NCI-H2196 (cell line): ENCODE measurements at regions not wholly inside any gene's neighbourhood (a gene's known extent, or its start where the extent isn't known, plus 50 kb on each side); places are given as distances from the start of the nearest gene placed in this dataset.
"Not testable (repeated sequence)": the region's sequence is repeated elsewhere in the genome, so short reads cannot be mapped to it uniquely, and the experiment has no call there.

Experiments
- DNase-seq: peaks from one replicate; lab custom pipeline; 2025; ENCODE audit not compliant: unreplicated experiment; lab: John Stamatoyannopoulos, UW

DNA sequence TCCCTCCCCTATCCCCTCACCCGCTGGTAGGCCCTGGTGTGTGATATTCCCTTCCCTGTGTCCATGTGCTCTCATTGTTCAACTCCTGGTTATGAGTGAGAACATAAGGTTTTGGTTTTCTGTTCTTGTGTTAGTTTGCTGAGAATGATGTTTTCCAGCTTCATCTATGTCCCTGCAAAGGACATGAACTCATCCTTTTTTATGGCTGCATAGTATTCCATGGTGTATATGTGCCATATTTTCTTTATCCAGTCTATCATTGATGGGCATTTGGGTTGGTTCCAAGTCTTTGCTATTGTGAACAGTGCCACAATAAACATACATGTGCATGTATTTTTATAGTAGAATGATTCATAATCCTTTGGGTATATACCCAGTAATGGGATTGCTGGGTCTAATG lies 217.8 kb downstream of the TLE3 start:
- not testable (repeated sequence) for DNase-seq

DNA sequence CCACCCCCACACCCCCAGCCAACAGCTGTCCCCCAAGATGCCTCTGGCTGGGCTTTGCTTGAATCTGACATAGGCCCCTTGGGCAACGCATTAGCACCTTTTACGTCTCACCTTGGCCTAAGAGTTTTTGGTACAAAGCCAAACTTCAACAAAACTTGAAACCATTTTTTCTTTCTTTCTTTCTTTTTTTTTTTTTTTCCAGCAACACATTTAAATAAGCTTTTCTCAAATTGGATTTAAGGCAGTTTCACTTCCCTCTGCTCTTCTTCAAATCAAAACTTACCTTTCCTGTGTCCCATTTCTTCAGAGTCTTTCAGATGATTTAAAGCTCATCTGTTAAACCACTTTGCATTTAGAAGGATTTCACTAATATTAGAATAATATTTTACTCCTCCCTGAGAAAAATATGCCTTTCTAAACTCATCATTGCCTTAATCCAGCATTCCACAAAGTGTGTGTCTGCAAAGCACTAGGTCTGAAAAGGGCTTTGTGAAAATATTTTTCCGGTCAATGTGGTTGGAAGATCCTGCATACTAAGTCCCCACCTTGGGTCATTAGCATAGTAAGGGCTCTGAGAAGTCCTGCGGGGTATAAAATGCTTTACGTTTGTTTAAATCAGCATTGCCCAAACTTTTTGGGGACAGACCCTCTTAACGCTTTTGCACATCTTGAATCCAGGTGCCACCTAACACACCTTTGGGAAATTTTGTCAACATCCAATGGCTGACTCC lies 217.0 kb downstream of the TLE3 start:
- DNase-seq, result no peak

DNA sequence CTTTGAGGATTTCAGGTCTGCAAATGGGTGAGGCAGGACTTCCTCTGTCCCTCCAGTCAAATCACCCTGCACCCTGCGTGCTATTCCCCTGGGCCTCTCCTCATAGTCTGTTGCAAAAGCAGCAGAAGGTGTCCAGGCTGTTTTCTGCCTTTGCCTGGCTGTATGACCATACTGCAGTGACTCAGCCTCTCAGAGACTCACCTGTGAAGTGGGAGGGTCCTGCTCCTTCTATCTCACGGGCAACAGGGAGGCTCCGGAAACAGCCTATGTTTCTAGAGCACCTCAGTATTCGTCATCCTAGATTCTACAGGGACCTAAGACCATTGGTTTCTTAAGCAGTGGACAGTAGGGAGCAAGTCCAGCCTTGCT lies 216.4 kb downstream of the TLE3 start:
- DNase-seq, result no peak

DNA sequence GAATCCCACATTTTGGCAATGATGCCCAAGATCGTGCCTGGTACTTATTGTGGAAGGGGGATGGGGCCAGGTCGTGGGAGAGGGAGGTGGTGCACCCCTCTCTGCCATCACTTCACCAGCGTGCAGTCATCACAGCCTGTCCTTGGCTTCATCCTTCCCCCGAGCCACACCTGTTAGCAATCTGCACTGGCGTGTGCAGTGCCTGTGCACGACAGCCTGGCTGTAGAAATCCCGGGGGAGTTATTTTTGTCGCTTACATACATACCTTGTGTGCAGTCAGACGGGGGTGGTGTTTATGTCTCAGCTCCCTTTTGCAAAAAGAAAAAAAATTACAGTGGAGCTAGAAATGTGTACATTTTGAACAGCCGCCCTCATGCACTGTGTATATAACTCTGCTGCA lies 216.0 kb downstream of the TLE3 start:
- DNase-seq, result no peak

DNA sequence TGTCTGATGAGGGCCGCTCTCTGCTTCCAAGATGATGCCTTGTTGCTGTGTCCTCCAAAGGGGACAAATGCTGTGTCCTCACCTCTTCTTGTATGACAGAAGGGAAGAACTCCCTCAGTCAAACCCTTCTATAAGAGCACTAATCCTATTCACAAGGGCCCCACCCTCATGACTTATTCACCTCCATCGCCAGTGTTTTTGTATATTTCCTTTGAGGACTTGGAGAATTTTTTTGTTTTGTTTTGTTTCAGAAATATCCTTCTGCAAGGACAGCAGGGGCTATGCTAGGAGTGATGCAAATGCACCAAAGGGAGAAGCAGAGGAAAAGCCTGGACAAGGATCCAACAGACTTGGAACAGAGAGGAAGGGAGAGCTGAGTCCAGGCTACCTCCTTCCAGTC lies 214.4 kb downstream of the TLE3 start:
- DNase-seq, result no peak

DNA sequence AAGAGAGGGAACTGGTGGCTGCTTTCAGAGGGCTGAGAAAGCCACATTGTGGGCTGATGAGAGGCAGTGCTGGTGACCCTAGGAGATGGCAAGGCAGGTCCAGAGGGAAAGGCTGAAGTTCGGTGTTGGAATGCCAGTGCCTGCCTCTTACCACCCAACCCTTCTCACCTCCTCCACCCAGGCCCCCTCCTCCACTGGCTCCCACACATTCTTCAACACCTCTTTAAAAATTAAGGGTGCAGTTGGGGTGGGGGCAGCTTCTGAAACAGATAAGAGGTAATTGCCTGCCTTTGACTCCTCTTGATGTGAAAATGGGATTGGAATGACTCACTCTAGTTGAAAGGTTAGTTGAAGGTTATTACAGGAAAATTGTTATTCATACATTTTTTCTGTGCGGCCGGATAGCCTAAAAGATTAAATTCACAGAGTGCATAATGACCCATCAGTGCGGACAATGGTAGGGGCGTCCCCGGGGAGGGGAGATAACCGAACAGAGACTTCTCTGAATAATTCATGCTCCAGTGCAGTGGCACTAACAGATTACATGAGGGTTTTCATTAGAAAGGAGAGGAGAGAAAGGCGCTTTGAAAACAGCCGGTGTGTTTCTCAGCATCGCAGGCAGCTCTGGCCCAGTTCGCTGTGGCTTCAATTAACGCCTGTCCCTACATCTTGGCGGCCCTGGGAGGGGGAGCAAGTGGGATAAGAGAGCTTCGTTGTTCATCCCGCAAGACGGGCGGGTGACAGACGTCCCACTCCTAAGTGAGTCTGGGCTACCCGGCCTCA lies 212.4 kb downstream of the TLE3 start:
- DNase-seq, result no peak

DNA sequence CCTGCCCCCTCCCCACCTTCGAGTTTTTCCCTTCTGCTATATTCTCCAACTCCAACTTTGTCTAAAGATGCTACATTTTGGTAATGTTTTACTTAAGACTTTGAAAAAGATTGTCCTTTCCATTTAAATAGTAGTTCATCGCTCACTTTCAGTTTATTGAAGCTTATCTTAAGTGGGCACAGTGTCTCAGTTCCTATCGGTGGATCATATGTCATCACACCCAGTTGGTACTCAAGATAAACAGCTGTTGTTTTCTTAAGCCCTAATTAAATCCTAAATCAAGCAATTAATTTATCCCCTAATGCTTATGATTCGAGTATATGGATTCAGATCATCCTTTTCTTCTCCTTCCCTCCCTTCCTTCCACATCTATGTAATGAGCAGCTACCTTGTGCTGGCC lies 210.7 kb downstream of the TLE3 start:
- DNase-seq, result no peak

DNA sequence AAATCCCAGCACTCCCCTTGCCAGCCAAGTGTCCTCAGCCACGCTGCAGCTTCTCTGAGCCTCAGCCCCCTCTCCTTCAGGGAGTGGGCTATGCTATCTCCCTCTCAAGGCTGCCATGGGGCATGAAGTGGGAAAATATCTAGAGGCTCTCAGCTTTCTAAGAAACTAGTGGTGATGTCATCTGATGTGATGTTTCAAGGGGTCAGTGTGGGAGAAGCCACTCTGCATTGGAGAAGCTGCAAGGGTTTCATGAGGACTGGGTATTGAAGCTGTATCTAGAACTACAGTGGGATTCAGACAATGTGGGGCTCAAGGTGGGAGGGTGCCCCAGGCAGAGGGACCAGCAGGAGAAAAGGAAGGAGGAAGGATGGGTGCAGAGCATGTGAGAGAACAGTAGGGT lies 210.2 kb downstream of the TLE3 start:
- DNase-seq, result no peak

DNA sequence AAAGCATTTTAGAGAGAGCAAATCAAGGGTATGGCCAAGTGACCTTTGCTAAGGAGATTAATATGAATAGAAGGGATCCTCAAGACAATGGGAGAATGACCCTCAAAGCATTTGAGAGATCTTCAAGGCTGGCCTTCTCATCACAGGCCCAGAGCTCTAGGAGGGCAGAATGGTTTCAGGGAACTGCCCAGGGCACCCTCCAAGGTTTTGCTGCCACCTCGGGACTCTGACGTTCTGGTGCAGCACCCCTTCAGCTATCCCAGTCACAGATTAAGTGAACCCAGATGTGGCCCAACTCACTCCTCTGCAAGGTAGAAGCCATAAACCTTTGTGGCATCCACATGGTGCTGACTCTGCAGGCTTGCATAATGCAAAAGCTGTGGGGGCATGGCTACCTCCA lies 209.3 kb downstream of the TLE3 start:
- no peak for DNase-seq

DNA sequence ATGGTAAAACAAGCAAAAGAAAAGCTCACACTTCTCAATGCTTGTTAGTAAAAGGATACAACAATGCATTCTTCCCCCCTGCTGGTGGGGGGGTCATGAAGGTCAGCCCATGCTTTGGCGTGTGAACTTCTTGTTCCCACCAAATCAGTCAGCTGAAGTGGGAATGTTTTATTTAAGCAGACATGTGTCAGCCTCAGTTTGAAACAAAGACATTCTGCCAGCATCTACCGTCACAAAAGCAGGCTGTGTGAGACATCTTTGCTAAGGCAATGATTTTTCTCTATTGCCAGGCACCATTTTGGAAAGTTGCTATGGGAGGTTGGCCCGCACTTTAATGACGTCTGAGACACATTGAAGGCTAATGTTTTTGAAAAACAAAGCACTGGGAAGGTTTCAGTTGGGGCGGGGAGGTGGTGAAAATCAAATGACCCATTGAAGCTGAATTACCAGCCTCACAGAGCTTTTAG lies 206.6 kb downstream of the TLE3 start:
- no peak for DNase-seq

DNA sequence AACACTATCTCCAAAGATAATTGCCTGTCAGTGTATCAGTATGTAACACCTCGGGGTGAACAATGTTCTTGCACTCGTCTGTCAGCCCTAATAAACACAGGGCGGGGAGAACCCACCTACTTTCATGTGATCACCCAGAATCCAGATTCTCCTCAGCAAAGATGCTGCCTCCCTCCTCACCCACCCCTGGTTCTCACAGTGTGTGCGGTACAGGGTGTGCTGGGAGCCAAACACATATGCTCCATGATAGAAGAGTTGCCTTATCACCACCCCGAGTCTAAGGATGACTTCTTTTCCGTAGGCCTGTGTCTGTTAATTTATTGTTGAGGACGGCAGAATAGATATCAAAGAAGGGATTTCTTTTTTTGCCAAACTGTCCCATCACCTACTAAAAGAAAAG lies 206.1 kb downstream of the TLE3 start:
- no peak for DNase-seq

DNA sequence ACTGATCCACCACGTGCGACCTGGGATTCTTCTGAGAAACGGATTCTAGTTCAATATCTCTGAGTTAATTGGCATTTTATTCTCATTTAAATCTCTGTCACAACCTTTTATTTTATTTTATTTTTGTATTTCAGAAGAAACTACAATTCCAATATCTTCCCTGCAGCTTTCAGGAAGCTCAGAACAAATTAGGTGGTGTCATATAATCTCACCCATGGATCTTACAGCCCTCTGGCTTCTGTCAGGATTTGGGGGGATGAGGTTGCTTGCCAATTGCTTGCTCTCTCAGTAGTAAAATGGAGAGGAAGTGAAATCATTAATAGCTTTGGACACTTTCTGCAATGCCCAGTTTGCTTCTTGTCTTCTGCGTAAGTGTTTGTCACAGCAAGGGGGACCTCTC lies 205.4 kb downstream of the TLE3 start:
- no peak for DNase-seq

DNA sequence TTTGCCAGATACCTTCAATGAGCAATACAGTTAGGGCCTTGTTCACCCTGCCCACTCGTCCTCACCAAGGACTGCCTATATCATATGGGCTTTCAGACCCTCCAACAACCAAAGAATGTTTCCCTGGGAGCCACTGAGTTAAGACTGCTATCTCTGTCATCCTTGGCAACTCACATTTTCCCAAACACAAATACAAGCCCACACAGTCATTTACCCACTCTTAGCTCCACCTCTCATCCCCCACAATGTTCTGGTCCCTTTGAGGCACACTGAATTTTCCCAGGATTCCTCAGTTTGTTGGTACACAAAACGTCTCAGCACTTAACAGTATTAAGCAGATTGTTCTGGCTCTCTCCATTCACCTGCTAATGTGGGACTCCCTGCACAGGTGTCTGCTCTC lies 204.6 kb downstream of the TLE3 start:
- no peak for DNase-seq

DNA sequence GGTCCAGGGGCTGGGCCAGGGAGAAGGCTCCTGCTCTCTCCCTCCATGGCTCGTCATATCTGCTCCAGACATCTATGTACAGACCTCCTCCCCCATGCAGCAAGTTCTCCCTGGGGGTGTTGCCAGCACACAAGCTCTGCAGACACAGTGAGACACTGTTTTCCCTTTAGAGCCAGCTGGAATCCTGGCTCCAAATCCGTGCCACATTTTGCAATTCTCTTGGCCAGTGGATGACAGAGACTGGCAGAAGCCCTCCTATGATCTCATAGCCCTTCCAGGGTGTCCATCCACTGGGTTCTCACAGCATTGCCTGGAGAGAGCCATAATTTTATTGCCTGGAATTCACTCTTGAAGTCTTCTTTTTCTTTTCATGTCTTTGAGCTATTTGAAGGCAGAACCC lies 203.9 kb downstream of the TLE3 start:
- peak; percentile 51 for DNase-seq

DNA sequence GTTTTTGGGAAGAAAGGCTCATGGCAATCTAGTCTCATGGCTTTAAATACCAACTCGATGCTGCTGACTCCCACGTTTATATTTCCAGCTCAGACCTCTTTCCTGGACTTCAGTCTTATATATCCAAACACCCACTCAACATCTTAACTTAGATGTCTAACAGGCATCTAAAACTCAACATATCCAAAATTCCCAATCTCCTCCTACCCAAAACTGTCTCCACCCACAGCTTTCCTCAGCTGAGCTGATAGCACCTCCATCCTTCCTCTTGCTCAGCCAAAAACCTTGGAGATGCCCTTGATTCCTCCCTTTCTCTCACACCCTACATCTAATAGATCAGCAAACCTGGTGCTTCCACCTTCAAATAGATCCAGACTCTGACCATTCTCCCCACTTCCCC lies 202.5 kb downstream of the TLE3 start:
- no peak for DNase-seq

DNA sequence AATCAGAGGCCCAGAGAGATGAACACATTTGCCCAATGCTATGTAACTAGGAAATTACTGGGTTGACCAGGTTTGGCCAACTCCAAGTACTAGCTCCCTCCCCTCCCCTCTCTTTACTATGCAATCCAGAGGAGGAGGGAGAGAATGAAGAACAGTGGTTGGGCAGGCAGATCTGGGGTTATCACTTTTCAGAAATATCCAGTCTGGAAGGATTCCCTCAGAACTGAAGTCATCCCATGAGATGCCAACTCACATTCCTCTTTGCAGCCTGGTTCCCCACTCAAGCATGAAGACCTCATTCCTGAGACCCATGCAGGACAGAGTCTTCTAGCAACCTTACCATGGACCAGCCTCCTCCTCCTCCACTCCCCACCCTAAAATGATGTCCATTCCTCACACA lies 201.1 kb downstream of the TLE3 start:
- DNase-seq, result no peak

DNA sequence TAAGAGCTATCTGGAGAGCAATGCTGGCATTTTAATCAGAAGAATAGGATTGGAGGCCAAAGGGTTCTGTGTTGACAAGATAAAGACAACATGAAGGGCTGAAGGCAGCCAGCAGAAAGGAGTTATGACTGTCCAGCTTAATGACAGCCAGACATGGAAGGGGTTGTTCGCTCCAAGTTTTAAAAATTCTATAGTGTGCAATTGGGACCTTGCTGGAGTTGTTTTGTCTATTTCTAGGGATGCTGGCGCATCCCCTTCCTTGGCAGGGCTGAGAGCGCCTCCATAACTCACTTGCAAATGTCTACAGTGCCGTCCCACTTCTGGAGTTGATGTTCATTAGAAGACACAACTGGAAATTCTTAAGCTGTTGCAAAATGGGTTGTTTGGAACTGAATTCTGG lies 200.7 kb downstream of the TLE3 start:
- no peak for DNase-seq

DNA sequence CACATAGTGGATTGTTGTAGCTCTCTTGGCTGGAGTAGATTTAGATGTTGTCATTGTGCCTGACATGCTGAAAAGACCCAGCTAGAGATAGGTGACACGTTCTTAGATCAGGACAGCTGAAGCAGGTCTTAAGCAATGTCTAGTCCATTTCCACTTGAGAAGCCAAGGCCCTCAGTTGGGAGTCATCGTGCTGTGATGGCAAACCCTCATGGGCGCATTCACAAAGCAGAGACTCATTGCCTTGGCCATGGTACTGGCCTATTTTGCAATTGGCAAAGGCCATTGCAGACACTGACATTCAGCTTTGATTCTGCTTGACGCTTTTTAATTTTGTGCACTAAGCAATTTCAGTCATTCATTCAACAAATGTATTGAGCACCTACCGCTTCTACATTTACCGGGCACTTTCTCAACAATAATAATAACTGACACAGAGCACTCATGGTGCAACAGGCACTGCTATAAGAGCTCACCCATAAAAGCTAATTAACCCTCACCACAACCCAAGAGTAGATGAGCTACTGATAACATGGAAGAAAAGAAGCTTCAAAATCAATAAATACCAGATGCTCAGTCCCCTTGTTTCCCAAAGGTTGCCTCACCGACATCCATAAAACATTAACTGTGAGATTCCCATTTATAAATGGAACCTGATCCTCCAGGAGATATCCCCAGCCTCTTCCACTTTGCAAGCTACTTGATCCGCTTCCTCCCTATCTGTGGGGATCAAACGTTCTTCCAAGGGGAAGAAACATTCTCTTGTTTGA lies 200.1 kb downstream of the TLE3 start:
- DNase-seq, result no peak

DNA sequence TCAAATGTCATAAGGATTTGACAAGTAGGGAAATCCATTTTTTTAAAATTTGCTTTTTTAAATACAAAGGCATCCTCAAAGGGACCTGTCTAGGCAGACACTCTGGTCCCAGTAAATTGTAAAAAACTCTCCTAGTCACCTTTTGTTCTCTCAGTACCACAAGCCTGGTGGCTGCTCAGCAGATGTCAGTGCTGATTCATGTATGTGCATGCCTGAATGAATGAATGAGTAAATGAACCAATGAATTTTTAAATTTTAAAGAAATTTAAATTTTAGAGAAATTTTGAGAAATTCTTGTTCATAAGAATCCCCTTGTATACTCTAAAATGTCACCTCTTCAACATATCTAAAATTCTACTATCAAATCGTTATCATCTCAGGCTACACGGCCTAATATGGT lies 199.5 kb downstream of the TLE3 start:
- no peak for DNase-seq

DNA sequence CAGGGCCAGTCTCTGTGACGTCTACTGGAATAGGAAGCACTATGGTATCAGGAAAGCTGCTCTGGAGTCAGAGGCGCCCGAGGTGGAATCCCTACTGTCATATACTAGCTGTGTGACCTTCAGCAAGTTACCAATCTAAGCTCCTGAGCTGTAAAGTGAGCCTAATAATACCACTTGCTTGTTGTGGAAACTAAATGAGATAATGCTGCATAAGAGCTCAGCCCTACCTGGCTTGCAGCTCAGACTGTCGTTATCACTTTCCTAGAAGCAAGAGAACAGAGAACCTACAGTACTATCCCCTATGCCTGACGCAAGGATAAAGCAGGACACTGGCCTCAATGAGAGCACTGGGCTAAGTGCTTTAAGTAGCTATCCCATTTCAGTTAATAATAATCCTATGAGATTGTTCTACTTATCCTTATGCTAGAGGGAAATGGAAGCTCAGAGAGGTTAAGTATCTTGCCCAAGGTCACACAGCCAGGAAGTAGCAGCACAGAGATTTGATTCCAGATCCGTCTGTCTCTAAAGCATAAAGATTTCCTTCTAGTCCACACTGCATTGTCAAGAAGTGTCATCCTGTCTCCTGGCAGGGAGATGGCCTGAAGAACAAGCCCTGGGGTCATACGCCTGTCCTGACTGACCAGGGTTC lies 195.2 kb downstream of the TLE3 start:
- no peak for DNase-seq
